Endothelial cell (in vitro differentiated cells): ENCODE measurements at regions not wholly inside any gene's neighbourhood (a gene's known extent, or its start where the extent isn't known, plus 50 kb on each side); places are given as distances from the start of the nearest gene placed in this dataset.

Experiments
- DNase-seq: peaks from one replicate; pipeline ENCODE4 v3.0.0; 2021; ENCODE audit warnings: low spot score
- H3K27ac Mint-ChIP-seq: one replicate; pipeline ENCODE4 v1.8.0; 2021; ENCODE audit warnings: mixed read lengths, inconsistent platforms; ENCODE audit not compliant: unreplicated experiment
- H3K27me3 Mint-ChIP-seq: one replicate; pipeline ENCODE4 v1.8.0; 2021; ENCODE audit warnings: mild to moderate bottlenecking, moderate library complexity, mixed read lengths, inconsistent platforms; ENCODE audit not compliant: unreplicated experiment
- H3K36me3 Mint-ChIP-seq: one replicate; pipeline ENCODE4 v1.8.0; 2021; ENCODE audit warnings: mild to moderate bottlenecking, low read depth, mixed read lengths, inconsistent platforms; ENCODE audit not compliant: unreplicated experiment
- H3K4me1 Mint-ChIP-seq: one replicate; pipeline ENCODE4 v1.8.0; 2021; ENCODE audit warnings: mild to moderate bottlenecking, mixed read lengths, inconsistent platforms; ENCODE audit not compliant: unreplicated experiment
- H3K4me3 Mint-ChIP-seq: one replicate; pipeline ENCODE4 v1.8.0; 2021; ENCODE audit warnings: mild to moderate bottlenecking, mixed read lengths, inconsistent platforms; ENCODE audit not compliant: unreplicated experiment
- H3K9me3 Mint-ChIP-seq: one replicate; pipeline ENCODE4 v1.8.0; 2021; ENCODE audit warnings: mixed read lengths, inconsistent platforms; ENCODE audit not compliant: unreplicated experiment
- TF ChIP-seq, protein P1 (sequence below): fragments of 200-600 bp; sonication (generic); IDR thresholded peaks from one replicate; pipeline ENCODE4 v1.5.0; 2021; ENCODE audit warnings: antibody characterized with exemption; ENCODE audit not compliant: unreplicated experiment

DNA sequence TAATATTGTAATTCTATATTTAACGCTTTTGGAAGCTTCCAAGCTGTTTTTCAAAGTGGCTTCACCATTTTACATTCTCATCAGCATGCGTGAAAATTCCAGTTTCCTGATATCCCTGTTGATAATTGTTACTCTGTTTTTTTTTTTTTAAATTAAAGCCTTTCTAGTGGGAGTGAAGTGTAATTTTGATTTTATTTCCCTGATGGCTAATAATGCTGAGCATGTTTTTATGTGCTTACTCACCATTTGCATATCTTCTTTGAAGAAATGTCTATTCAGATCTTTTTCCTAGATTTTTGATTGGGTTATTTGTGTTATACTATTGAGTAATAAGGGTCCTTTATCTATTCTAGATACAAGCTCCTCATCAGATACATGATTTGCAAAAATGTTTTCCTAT lies 382.8 kb upstream of the HS6ST1 start:
- Mint-ChIP-seq H3K27ac (no peak overlapping the region), H3K4me3 (no peak overlapping the region)
- TF ChIP-seq, protein P1, sequence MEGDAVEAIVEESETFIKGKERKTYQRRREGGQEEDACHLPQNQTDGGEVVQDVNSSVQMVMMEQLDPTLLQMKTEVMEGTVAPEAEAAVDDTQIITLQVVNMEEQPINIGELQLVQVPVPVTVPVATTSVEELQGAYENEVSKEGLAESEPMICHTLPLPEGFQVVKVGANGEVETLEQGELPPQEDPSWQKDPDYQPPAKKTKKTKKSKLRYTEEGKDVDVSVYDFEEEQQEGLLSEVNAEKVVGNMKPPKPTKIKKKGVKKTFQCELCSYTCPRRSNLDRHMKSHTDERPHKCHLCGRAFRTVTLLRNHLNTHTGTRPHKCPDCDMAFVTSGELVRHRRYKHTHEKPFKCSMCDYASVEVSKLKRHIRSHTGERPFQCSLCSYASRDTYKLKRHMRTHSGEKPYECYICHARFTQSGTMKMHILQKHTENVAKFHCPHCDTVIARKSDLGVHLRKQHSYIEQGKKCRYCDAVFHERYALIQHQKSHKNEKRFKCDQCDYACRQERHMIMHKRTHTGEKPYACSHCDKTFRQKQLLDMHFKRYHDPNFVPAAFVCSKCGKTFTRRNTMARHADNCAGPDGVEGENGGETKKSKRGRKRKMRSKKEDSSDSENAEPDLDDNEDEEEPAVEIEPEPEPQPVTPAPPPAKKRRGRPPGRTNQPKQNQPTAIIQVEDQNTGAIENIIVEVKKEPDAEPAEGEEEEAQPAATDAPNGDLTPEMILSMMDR = no peak

DNA sequence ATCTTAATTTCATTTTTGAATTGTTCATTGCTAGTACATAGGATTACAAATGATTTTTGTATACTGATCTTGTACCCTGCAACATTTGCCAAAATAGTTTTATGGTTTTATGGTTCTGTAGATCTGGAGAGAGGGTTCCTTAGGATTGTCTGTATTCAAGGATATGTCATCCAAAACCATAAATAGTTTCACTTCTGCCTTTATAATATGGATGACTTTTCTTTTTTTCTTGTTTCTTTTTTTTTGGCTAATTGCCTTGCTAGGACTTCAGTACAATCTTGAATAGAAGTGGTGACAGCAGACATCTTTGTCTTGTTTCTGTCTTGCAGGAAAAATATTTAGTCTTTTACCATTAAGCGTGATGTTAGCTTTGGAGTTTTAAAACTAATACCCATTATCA lies 383.9 kb upstream of the HS6ST1 start:
- no peak for DNase-seq
- TF ChIP-seq, protein P1 = no peak
- no peaks in the 10 kb centered on the region for H3K36me3 Mint-ChIP-seq
- H3K9me3 Mint-ChIP-seq = no peaks in the 10 kb centered on the region
- no peak overlapping the region for H3K27ac Mint-ChIP-seq
- H3K27me3 Mint-ChIP-seq = no peaks in the 10 kb centered on the region
- no peaks in the 10 kb centered on the region for H3K4me1 Mint-ChIP-seq
- H3K4me3 Mint-ChIP-seq = no peak overlapping the region

More for the DNA sequence above, 382.8 kb upstream of the HS6ST1 start:
- no peak for DNase-seq
- no peaks in the 10 kb centered on the region for H3K27me3 Mint-ChIP-seq
- H3K4me1 Mint-ChIP-seq = no peaks in the 10 kb centered on the region
- no peaks in the 10 kb centered on the region for H3K9me3 Mint-ChIP-seq
- no peaks in the 10 kb centered on the region for H3K36me3 Mint-ChIP-seq

DNA sequence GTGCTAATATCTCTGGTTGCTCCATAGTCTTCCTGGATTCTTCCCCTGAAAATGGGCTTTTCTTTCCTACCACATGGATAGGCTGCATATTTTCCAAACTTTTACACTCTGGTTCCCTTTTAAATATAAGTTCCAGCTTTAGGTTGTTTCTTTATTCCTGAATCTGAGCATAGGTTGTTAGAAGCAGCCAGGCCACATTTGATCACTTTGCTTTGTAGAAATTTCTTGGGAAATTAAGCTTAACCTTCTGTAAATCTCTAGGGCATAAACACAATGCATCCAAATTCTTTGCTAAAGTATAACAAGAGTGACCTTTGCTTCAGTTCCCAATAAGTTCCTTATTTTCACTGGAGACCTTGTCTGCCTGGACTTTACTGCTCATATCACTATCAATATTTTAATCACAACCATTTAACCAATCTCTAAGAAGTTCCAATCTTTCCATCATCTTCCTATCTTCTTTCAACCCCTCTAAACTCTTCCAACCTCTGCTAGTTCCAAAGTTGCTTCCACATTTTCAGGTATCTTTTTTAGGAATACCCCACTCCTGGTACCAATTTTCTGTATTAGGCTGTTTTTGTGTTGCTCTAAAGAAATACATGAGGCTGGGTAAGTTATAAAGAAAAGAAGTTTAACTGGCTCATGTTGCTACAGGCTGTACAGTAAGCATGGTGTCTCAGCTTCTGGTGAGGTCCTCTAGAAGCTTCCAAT lies 389.6 kb upstream of the HS6ST1 start:
- TF ChIP-seq, protein P1 = no peak
- Mint-ChIP-seq H3K4me1 (no peaks in the 10 kb centered on the region), H3K27me3 (no peaks in the 10 kb centered on the region), H3K9me3 (no peaks in the 10 kb centered on the region), H3K27ac (no peak overlapping the region), H3K36me3 (no peaks in the 10 kb centered on the region), H3K4me3 (no peak overlapping the region)
- no peak for DNase-seq

DNA sequence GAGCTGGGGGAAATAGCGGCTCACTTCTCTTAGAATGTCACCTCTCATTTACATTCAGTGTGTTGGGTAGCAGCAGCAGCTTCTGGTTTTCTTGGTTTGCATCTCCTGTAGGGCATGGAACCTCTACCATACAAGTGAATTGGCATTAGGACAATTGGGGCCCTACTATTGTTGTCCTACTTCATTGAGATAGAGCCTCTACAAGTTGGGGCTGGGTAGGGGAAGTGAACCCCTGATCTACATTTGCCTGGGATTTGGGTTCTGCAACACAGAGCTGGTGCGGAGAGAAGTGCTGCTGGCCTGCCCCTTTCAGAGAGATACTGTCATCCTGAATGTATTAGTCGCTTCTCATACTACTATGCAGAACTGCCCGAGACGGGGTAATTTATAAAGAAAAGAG lies 391.6 kb upstream of the HS6ST1 start:
- no peak for DNase-seq
- TF ChIP-seq, protein P1 = no peak
- Mint-ChIP-seq H3K27ac (no peak overlapping the region), H3K4me1 (peaks cover 4% of the 10 kb centered on the region), H3K4me3 (no peak overlapping the region), H3K36me3 (no peaks in the 10 kb centered on the region), H3K27me3 (peaks cover 1% of the 10 kb centered on the region), H3K9me3 (no peaks in the 10 kb centered on the region)

DNA sequence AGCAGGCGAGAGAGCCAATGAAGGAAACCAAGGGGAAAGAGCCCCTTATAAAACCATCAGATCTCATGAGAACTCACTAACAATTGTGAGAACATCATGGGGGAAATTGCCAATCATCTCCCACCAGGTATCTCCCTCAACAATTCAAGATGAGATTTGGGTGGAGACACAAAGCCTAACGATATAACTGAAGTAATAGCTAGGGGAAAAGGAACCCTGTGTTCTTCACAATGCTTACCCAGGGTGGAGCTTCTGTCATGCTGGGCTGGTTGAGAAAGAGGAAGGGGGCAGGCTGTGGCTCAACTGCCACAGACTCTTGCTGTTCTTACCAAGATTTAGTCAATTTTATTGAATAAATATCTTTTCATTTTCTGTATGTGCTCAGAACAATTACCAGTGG lies 392.1 kb upstream of the HS6ST1 start:
- Mint-ChIP-seq H3K4me3 (no peak overlapping the region), H3K36me3 (no peaks in the 10 kb centered on the region), H3K9me3 (no peaks in the 10 kb centered on the region), H3K27ac (no peak overlapping the region), H3K27me3 (peaks cover 1% of the 10 kb centered on the region), H3K4me1 (peaks cover 4% of the 10 kb centered on the region)
- no peak for DNase-seq
- TF ChIP-seq, protein P1 = no peak
